C1 segment of cervical spinal cord (tissue), 14 donors: ENCODE measurements at regions not wholly inside any gene's neighbourhood (a gene's known extent, or its start where the extent isn't known, plus 50 kb on each side); places are given as distances from the start of the nearest gene placed in this dataset.
A peak's percentile ranks its signal among the peaks of the same experiment; 100 is the strongest.

Source experiments
- DNase-seq, 14 donors: peaks; one replicate each; lab custom pipeline; 2025; lab: John Stamatoyannopoulos, UW

DNA sequence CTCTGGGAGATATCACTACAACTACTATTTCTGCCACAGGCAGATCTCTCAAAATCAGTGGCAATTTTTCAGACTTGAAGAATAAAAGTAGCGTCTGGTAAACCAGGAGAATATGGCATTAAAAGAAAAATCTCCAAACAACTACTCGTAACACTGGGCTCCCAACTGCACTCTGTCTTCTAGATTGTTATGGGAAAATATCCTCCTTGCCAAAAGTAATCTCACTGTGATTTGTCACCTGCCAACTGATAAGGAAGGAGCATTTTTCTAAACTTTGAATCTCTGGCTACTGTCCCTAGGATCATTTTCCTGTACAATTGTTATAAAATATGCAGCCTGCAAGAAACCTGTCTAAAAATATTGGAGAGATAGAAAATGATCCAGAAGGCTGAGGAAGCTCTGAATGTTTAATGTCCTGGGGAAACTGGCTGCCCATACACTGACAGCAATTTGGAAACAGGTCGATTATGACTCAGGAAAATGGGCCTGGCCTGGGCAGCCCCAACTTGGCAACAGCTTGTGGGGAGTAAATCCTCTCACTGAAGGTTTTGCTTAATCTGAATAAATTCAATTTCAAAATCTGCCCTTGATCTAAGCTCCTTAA, 90.5 kb upstream of the DBX1 start:
- no peak for DNase-seq

- no peak for DNase-seq
Observed at GRCh38 chr11:20249796-20250195, 89.5 kb upstream of the DBX1 start.

GRCh38 chr11:20249378-20249777, 89.1 kb upstream of the DBX1 start:
- no peak for DNase-seq

- no peak for DNase-seq
Observed at GRCh38 chr11:20248871-20249270, 88.6 kb upstream of the DBX1 start.

DNA sequence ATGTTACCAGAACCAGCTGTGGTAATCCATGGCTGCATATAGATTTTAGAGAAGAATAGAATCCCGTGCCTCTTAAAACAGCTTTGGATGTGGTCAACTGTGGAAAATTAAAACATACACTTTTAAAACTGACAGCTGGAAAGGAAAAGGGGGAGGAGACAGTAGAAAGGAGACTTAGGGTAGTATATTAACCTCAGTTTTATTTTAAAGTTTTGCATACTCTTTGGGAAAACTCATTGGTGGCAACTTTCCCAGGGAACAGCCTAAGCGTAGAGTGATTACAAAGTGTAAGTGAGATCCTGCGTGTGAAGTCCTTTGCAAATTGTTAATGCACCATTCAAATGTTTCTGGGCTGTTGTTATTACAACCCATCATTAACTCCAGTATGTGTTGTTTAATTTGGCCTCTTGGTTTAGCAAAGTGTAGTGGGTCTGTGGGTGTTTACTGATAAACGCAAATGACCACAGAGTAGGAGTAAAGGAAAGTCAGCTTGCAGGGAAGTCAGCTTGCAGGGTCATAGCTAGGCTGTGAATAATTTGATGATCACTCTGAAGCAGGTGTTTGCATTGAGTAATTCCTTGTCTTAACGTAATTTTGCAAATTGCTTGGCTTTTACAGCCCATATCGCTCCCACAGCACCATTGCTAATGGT, 88.0 kb upstream of the DBX1 start:
- no peak for DNase-seq

GRCh38 chr11:20247591-20248007, 87.3 kb upstream of the DBX1 start:
- DNase-seq: no peak

- no peak for DNase-seq
Observed at GRCh38 chr11:20243974-20244373, 83.7 kb upstream of the DBX1 start.

DNA sequence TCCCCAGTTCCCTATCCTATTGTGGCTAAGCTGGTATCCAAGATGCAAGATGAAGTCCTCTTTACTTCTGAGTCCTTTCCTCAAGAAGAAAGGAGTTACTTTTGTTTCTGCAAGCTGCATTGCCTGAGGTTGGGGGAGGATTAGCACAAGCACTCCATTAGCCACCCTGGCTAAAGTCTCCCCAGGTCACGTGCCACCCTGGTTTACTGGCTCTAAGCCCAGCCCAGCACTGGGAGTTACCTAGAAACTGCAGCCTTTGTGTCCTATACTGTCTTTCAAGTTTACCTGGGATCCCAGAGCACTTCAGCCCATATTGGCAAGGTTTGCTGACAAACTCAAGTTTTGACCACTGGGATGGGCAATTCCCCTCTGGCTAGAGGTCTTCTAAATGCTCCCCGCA, 78.4 kb upstream of the DBX1 start:
- peak in 2 of 14 donors; percentile 6 to 17 for DNase-seq

GRCh38 chr11:20235164-20235563, 74.9 kb upstream of the DBX1 start:
- DNase-seq: no peak

DNA sequence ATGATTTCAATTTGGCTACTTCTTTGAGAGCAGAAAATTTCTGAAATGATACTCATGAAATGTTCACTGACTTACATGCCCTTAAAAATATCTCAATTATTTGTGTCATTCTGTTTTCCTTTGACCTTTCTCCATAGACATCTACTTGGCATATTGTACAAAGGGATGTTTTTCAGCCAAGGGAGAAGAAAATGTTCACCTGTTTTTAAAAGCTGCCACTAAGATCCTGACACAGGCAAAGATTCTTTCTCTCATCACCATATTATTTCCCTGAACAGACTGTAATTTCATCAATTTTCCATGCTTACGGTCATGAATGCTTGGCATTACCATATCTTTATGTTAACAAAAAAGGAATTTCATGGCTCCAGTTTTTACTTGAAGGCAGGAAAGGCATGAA, 67.4 kb upstream of the DBX1 start:
- no peak for DNase-seq

DNA sequence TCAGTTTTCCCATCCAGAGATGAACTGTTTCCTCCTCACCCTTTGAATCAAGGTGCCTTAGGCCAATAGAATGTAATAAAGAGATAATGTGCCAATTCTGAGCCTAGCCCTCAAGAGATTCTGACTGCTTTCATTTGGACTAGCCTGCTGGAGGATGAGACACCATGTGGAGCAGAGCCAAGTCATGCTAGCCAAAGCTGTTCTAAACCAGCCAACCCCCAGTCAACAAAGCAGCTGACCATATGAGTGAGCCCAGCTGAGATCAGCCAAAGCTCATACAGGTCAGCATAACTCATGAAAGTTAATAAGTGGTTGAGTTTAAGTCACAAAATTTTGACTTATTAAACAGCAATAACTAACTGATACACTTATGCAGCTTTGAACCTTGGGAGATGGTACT, 66.7 kb upstream of the DBX1 start:
- DNase-seq: no peak

DNA sequence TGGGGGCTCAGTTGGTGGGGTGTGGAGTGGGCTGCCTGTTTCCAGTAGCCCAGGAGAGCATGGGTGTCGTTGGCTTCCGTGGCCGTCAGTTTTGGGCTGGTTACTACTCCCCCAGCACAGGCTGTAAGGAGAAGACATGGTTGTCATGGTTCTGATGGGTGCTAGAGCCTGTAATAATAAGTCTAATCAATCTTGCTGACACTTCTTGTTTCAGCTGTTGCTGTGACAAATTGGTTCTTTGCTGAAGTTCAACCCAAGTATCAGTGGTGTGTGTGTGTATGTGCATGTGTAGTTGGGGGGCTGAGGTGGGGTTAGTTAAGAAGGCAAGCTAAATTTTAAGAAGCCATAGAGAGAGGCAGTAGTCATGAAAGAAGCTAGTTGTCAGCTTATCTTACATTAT, 61.3 kb upstream of the DBX1 start:
- DNase-seq: no peak

GRCh38 chr11:20213790-20214189, 53.5 kb upstream of the DBX1 start:
- DNase-seq: no peak

- no peak for DNase-seq
Observed at GRCh38 chr11:20211691-20212090, 51.4 kb upstream of the DBX1 start.
